ENCODE measurements at regions not wholly inside any gene's neighbourhood (a gene's known extent, or its start where the extent isn't known, plus 50 kb on each side); places are given as distances from the start of the nearest gene placed in this dataset.
A peak's percentile ranks its signal among the peaks of the same experiment; 100 is the strongest.
"Not testable (repeated sequence)": the region's sequence is repeated elsewhere in the genome, so short reads cannot be mapped to it uniquely, and the experiment has no call there.

GRCh38 chr2:193929131-193929530 lies 1727.9 kb upstream of the SLC39A10 start:
- no peak for DNase-seq

- DNase-seq = no peak
These were observed 1712.8 kb upstream of the TMEFF2 start for GRCh38 chr2:193907561-193907960.

- DNase-seq = peak in 1 of 5 donors; percentile 2
These were observed 1705.6 kb upstream of the TMEFF2 start for GRCh38 chr2:193900292-193900691.

- peak in 1 of 5 donors; percentile 59 for DNase-seq
These were observed 1700.5 kb upstream of the TMEFF2 start for GRCh38 chr2:193895226-193895625.

GRCh38 chr2:193894081-193894480 lies 1699.3 kb upstream of the TMEFF2 start:
- peak in 1 of 5 donors; percentile 40 for DNase-seq

- peak in 1 of 5 donors; percentile 25 for DNase-seq
These were observed 1696.3 kb upstream of the TMEFF2 start for GRCh38 chr2:193891023-193891422.

GRCh38 chr2:193885419-193885818 lies 1690.7 kb upstream of the TMEFF2 start:
- no peak for DNase-seq

- no peak for DNase-seq
These were observed 1689.1 kb upstream of the TMEFF2 start for GRCh38 chr2:193883820-193884219.

GRCh38 chr2:193876980-193877379 lies 1682.2 kb upstream of the TMEFF2 start:
- DNase-seq = no peak

- DNase-seq = no peak
These were observed 1674.8 kb upstream of the TMEFF2 start for GRCh38 chr2:193869564-193869963.

GRCh38 chr2:193868833-193869232 lies 1674.1 kb upstream of the TMEFF2 start:
- no peak for DNase-seq

- DNase-seq = no peak
These were observed 1673.4 kb upstream of the TMEFF2 start for GRCh38 chr2:193868132-193868531.

- no peak for DNase-seq
These were observed 1672.7 kb upstream of the TMEFF2 start for GRCh38 chr2:193867454-193867853.

GRCh38 chr2:193861557-193861956 lies 1666.8 kb upstream of the TMEFF2 start:
- DNase-seq = no peak

- DNase-seq = no peak
These were observed 1653.3 kb upstream of the TMEFF2 start for GRCh38 chr2:193847991-193848390.

GRCh38 chr2:193847130-193847529 lies 1652.4 kb upstream of the TMEFF2 start:
- DNase-seq = no peak

GRCh38 chr2:193845604-193846003 lies 1650.9 kb upstream of the TMEFF2 start:
- no peak for DNase-seq

GRCh38 chr2:193843675-193844074 lies 1648.9 kb upstream of the TMEFF2 start:
- DNase-seq = no peak

- no peak for DNase-seq
These were observed 1646.8 kb upstream of the TMEFF2 start for GRCh38 chr2:193841384-193842150.

- no peak for DNase-seq
These were observed 1642.5 kb upstream of the TMEFF2 start for GRCh38 chr2:193837111-193837738.

- not testable (repeated sequence) for DNase-seq
These were observed 1641.8 kb upstream of the TMEFF2 start for GRCh38 chr2:193836424-193837006.

GRCh38 chr2:193833895-193834294 lies 1639.2 kb upstream of the TMEFF2 start:
- DNase-seq = not testable (repeated sequence)

GRCh38 chr2:193824474-193824873 lies 1629.7 kb upstream of the TMEFF2 start:
- DNase-seq = no peak
